ENCODE measurements at regions not wholly inside any gene's neighbourhood (a gene's known extent, or its start where the extent isn't known, plus 50 kb on each side); places are given as distances from the start of the nearest gene placed in this dataset.

DNA sequence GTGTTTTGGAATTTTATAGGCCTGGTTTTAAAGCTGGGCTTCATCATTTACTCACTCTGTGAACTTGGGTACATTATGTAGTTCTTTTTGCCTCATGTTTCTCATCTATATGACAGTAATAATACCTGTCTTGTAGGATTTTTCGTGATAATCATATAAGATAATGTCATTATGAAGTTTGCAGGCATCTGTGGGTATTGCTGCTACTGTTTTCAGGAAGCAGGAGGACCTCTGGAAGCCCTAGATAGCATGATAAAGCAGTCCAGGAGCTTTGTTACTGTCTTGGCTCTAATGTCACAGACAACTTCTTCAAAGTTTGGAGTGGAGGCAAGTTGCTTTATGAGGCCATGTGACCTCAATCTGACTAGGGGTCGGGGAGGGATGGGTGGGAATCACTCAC is 145.0 kb upstream of the MEIS2 start:
- H3K27ac ChIP-seq: no peak overlapping the region
- H3K4me3 ChIP-seq: no peak overlapping the region
- 19 to 42% (median 24%) methylated on average over 2 of the region's 2 CpGs for WGBS, 4 donors
- no peaks in the 10 kb centered on the region for H3K36me3 ChIP-seq (replicated peaks in 1 of 2)
- H3K27me3 ChIP-seq: no peaks in the 10 kb centered on the region
- no peak for DNase-seq
- intact Hi-C loops (cut with DNase I): no loop called here
- H3K9me3 ChIP-seq (replicated peaks in 1 of 3): no peaks in the 10 kb centered on the region
- no peaks in the 10 kb centered on the region for H3K4me1 ChIP-seq (replicated peaks in 1 of 2)
- no peak for TF ChIP-seq POLR2A (IDR thresholded peaks at IDR 0.05)
- TF ChIP-seq, protein P1, sequence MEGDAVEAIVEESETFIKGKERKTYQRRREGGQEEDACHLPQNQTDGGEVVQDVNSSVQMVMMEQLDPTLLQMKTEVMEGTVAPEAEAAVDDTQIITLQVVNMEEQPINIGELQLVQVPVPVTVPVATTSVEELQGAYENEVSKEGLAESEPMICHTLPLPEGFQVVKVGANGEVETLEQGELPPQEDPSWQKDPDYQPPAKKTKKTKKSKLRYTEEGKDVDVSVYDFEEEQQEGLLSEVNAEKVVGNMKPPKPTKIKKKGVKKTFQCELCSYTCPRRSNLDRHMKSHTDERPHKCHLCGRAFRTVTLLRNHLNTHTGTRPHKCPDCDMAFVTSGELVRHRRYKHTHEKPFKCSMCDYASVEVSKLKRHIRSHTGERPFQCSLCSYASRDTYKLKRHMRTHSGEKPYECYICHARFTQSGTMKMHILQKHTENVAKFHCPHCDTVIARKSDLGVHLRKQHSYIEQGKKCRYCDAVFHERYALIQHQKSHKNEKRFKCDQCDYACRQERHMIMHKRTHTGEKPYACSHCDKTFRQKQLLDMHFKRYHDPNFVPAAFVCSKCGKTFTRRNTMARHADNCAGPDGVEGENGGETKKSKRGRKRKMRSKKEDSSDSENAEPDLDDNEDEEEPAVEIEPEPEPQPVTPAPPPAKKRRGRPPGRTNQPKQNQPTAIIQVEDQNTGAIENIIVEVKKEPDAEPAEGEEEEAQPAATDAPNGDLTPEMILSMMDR (IDR thresholded peaks at IDR 0.05): no peak

DNA sequence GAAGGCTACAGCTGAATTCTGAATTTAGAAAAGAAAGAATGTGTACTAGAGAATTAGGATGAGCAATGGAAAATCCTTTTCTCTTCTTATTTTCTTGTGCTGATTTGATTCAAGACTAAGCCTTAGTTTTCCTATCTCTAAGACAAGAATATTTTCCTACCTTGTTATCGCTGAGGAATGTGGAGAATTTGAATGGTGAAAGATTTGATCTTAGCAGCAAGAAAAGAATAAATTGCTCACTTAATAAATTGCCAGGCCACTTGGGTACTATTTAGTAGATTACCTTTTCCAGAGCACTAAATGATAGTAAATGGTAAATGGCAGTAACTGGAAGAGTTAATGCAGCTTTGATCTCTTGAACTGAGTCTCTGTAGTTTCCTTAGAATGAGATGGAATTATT is 145.7 kb upstream of the MEIS2 start:
- TF ChIP-seq POLR2A (IDR thresholded peaks at IDR 0.05): no peak
- TF ChIP-seq, protein P1 (IDR thresholded peaks at IDR 0.05): no peak
- no peaks in the 10 kb centered on the region for H3K27me3 ChIP-seq
- no peak overlapping the region for H3K27ac ChIP-seq
- no peaks in the 10 kb centered on the region for H3K36me3 ChIP-seq (replicated peaks in 1 of 2)
- H3K4me3 ChIP-seq: no peak overlapping the region
- DNase-seq: no peak
- H3K9me3 ChIP-seq (replicated peaks in 1 of 3): no peaks in the 10 kb centered on the region
- 63 to 87% (median 77%) methylated on average over 1 of the region's 1 CpG for WGBS, 4 donors
- intact Hi-C loops (cut with DNase I): no loop called here
- no peaks in the 10 kb centered on the region for H3K4me1 ChIP-seq (replicated peaks in 1 of 2)

DNA sequence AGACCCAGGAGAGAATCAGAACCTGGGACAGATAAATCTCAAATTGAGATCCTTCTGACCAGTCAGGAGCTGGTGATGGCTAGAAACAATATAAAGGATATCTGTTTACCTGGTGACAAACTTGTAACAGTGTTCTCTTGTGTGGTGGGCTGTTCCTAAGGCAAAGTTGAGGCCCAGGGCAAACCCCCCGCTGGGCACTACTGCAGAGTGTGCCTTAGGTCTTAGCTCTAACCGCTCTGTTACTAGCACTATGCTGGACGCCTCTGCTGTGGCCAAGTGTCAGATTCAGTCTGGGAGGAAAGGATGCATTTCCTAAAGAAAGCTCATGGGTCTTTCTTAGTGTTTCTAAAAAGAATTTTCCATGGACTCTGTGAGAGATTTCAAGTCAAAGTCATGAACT is 146.5 kb upstream of the MEIS2 start:
- WGBS, 4 donors: 82 to 90% (median 87%) methylated on average over 3 of the region's 3 CpGs
- H3K4me3 ChIP-seq: no peak overlapping the region
- TF ChIP-seq POLR2A (IDR thresholded peaks at IDR 0.05): no peak
- TF ChIP-seq, protein P1 (IDR thresholded peaks at IDR 0.05): no peak

DNA sequence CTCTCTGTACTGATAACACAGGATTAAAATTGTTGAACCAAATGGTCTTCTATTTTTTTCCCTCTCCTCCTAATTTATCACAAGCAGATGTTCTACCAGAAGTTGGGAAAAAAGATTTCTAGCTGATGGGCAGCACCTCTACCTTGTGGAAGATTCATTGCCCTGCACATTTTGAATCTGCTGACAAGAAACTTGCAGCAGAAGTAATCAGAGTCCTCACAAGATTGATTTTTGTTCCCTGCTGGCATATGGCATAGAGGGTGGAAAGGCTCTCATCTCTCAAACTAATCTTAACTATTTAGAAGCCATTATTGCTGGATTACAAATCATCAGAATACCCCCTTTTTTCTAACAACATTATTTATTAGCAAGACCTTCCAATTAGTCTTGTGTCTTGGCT is 148.9 kb upstream of the MEIS2 start:
- Histone ChIP-seq H3K36me3 (replicated peaks in 1 of 2) (no peaks in the 10 kb centered on the region), H3K27me3 (no peaks in the 10 kb centered on the region), H3K27ac (no peak overlapping the region), H3K9me3 (replicated peaks in 1 of 3) (no peaks in the 10 kb centered on the region), H3K4me3 (no peak overlapping the region), H3K4me1 (replicated peaks in 1 of 2) (no peaks in the 10 kb centered on the region)
- intact Hi-C loops (cut with DNase I): no loop called here
- DNase-seq: no peak
- no peak for TF ChIP-seq POLR2A (IDR thresholded peaks at IDR 0.05)
- TF ChIP-seq, protein P1 (IDR thresholded peaks at IDR 0.05): no peak

More for the DNA sequence above, 146.5 kb upstream of the MEIS2 start:
- Histone ChIP-seq H3K4me1 (replicated peaks in 1 of 2) (no peaks in the 10 kb centered on the region), H3K27me3 (no peaks in the 10 kb centered on the region), H3K9me3 (replicated peaks in 1 of 3) (no peaks in the 10 kb centered on the region), H3K27ac (no peak overlapping the region), H3K36me3 (replicated peaks in 1 of 2) (no peaks in the 10 kb centered on the region)
- intact Hi-C loops (cut with DNase I): no loop called here
- no peak for DNase-seq
